SK-N-SH (cell line): ENCODE measurements at regions not wholly inside any gene's neighbourhood (a gene's known extent, or its start where the extent isn't known, plus 50 kb on each side); places are given as distances from the start of the nearest gene placed in this dataset.

Source experiments
- CTCF ChIA-PET: fragments of 300-600, 350-600 bp; formaldehyde crosslinking; extraction: SDS; loops from one replicate; lab custom pipeline; 2021; lab: Yijun Ruan, JAX
- POLR2A ChIA-PET: fragments of 350-600 bp; sonication (Branson Sonifier 250); formaldehyde crosslinking; extraction: SDS; loops from one replicate; lab custom pipeline; 2020; ENCODE audit warnings: antibody characterized with exemption, inconsistent platforms; lab: Yijun Ruan, JAX
- DNase-seq: peaks from one replicate; pipeline ENCODE4 v3.0.0; 2012
- H2AFZ ChIP-seq: fragments of 200-600 bp; sonication (generic); 2 replicates; pipeline ENCODE4 v1.8.1; 2016; ENCODE audit warnings: antibody characterized with exemption, mild to moderate bottlenecking, low read depth
- H3F3A ChIP-seq: fragments of 200-600 bp; sonication (generic); replicated peaks from 2 replicates; pipeline ENCODE3; 2016; ENCODE audit warnings: antibody characterized with exemption, mild to moderate bottlenecking; ENCODE audit not compliant: insufficient read depth
- H3K27ac ChIP-seq, 2 experiments: fragments of 200-500 bp in 1 of 2; fragments of 200-600 bp in 1 of 2; sonication (Bioruptor generic) in 1 of 2; sonication (generic), shearing (Covaris generic) in 1 of 2; 2 replicates each; pipeline versions ENCODE4 v1.5.1 to v1.6.1; 2014 to 2016; ENCODE audit warnings: low read depth in 2 of 2, inconsistent platforms in 1 of 2, low read length in 1 of 2, mild to moderate bottlenecking in 1 of 2, mixed read lengths in 1 of 2
- H3K27me3 ChIP-seq: fragments of 200-600 bp; sonication (generic), shearing (Covaris generic); 2 replicates; pipeline ENCODE4 v1.6.1; 2016; ENCODE audit warnings: mixed run types; ENCODE audit not compliant: insufficient read depth
- H3K36me3 ChIP-seq, 2 experiments: fragments of 200-500 bp in 1 of 2; fragments of 200-600 bp in 1 of 2; sonication (Bioruptor generic) in 1 of 2; sonication (generic) in 1 of 2; replicated peaks in 1 of 2; 2 replicates each; pipeline versions ENCODE3 to v1.5.1; 2014 to 2016; ENCODE audit warnings: low read length in 1 of 2, mild to moderate bottlenecking in 1 of 2; ENCODE audit not compliant: insufficient read depth in 2 of 2, control insufficient read depth in 1 of 2
- H3K4me1 ChIP-seq, 2 experiments: fragments of 200-500 bp in 1 of 2; fragments of 200-600 bp in 1 of 2; sonication (Bioruptor generic) in 1 of 2; sonication (generic), shearing (Covaris generic) in 1 of 2; 2 replicates each; pipeline versions ENCODE4 v1.5.1 to v1.6.1; 2014 to 2016; ENCODE audit warnings: low read depth in 1 of 2, low read length in 1 of 2, mixed run types in 1 of 2; ENCODE audit not compliant: insufficient read depth in 2 of 2, control insufficient read depth in 1 of 2
- H3K4me2 ChIP-seq: fragments of 200-600 bp; sonication (generic), shearing (Covaris generic); 2 replicates; pipeline ENCODE4 v1.6.1; 2017; ENCODE audit warnings: mixed run types
- H3K4me3 ChIP-seq, 2 experiments: fragments of 200-500 bp in 1 of 2; fragments of 200-600 bp in 1 of 2; sonication (Bioruptor generic) in 1 of 2; sonication (generic), shearing (Covaris generic) in 1 of 2; 2 replicates each; pipeline versions ENCODE4 v1.5.1 to v1.8.1; 2014 to 2016; ENCODE audit warnings: low read depth in 2 of 2, inconsistent platforms in 1 of 2, low read length in 1 of 2, mild to moderate bottlenecking in 1 of 2, mixed read lengths in 1 of 2, moderate library complexity in 1 of 2
- H3K79me2 ChIP-seq: fragments of 200-600 bp; sonication (generic); 2 replicates; pipeline ENCODE4 v1.8.1; 2017; ENCODE audit warnings: mild to moderate bottlenecking; ENCODE audit not compliant: insufficient read depth
- H3K9ac ChIP-seq: fragments of 200-600 bp; sonication (generic); 2 replicates; pipeline ENCODE4 v1.6.1; 2017; ENCODE audit warnings: mixed run types
- H3K9me2 ChIP-seq: fragments of 200-600 bp; sonication (generic); 2 replicates; pipeline ENCODE4 v1.6.1; 2017; ENCODE audit warnings: mixed run types
- H3K9me3 ChIP-seq: fragments of 200-600 bp; sonication (generic); 2 replicates; pipeline ENCODE4 v1.6.1; 2017; ENCODE audit warnings: mixed run types, mild to moderate bottlenecking, moderate library complexity
- H4K20me1 ChIP-seq: fragments of 200-600 bp; sonication (generic); 2 replicates; pipeline ENCODE4 v1.6.1; 2017; ENCODE audit warnings: mild to moderate bottlenecking, mixed run types; ENCODE audit not compliant: insufficient read depth
- FOSL2 ChIP-seq: IDR thresholded peaks from 2 replicates; pipeline ENCODE4 v1.4.0; 2012; ENCODE audit warnings: low read depth, mild to moderate bottlenecking, moderate library complexity, borderline replicate concordance
- FOXJ3 ChIP-seq: sonication (generic); formaldehyde crosslinking; IDR thresholded peaks from 2 replicates; pipeline ENCODE4 v1.5.1; 2020; ENCODE audit warnings: mild to moderate bottlenecking, missing genetic modification reagents
- GABPA ChIP-seq: IDR thresholded peaks from 2 replicates; pipeline ENCODE4 v1.4.0; 2012; ENCODE audit warnings: low read depth, mild to moderate bottlenecking
- IRF3 ChIP-seq: fragments of 150-350 bp; IDR thresholded peaks from 2 replicates; pipeline ENCODE4 v1.6.1; 2016; ENCODE audit warnings: mild to moderate bottlenecking, low read depth, low read length
- JUND ChIP-seq: IDR thresholded peaks from 2 replicates; pipeline ENCODE4 v1.4.0; 2012
- MAX ChIP-seq: IDR thresholded peaks from 2 replicates; pipeline ENCODE4 v1.4.0; 2012; ENCODE audit warnings: low read depth
- MXI1 ChIP-seq: IDR thresholded peaks from 2 replicates; pipeline ENCODE4 v1.6.1; 2012; ENCODE audit warnings: mild to moderate bottlenecking, low read depth, low read length, improper control_type of control experiment
- NFIC ChIP-seq: IDR thresholded peaks from 2 replicates; pipeline ENCODE4 v1.4.0; 2012; ENCODE audit warnings: borderline replicate concordance
- POLR2AphosphoS5 ChIP-seq: IDR thresholded peaks from 2 replicates; pipeline ENCODE4 v1.6.1; 2012; ENCODE audit warnings: low read depth, low read length
- RFX5 ChIP-seq: IDR thresholded peaks from 2 replicates; pipeline ENCODE4 v1.6.1; 2012; ENCODE audit warnings: mild to moderate bottlenecking, improper control_type of control experiment, low read length
- RXRA ChIP-seq: IDR thresholded peaks from 2 replicates; pipeline ENCODE4 v1.4.0; 2012; ENCODE audit warnings: low read depth, mild to moderate bottlenecking, borderline replicate concordance
- SIN3A ChIP-seq: IDR thresholded peaks from 2 replicates; pipeline ENCODE4 v1.6.1; 2012; ENCODE audit warnings: low read depth, mild to moderate bottlenecking, low read length, moderate library complexity, borderline replicate concordance
- YY1 ChIP-seq: IDR thresholded peaks from 2 replicates; pipeline ENCODE4 v1.4.0; 2012; ENCODE audit warnings: low read depth, mild to moderate bottlenecking
- WGBS: methylation state at CpG from one replicate; pipeline ENCODE4 v1.1.6; 2017; ENCODE audit warnings: low lambda C conversion rate; 5-methylcytosine and 5-hydroxymethylcytosine counted together
- TF ChIP-seq, protein P1 (sequence below): IDR thresholded peaks from 2 replicates; pipeline ENCODE4 v1.6.1; 2012; ENCODE audit warnings: mild to moderate bottlenecking, low read depth, low read length, moderate library complexity
- TF ChIP-seq, protein P2 (sequence below): IDR thresholded peaks from 2 replicates; pipeline ENCODE4 v1.4.0; 2012; ENCODE audit warnings: low read depth, borderline replicate concordance

DNA sequence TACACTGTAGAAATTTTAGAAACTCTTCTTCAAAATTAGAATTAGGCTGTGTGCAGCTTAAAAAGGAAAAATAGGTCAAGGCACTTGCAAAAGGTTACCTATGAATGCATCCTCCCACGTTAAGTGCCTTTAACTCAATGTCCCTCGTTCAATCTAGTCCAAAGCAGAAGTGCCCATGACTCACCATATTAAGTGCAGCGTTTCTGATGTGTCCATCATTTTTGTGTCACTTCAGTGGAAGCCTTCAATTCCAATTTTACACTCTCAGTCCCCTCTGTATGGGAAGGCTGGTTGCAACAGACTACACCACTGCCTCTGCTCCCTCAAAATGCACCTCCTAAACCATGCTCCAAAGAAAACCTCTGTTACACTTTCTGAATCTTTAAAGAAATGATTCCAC is 53.4 kb downstream of the FOXB1 start:
- H3K9me3 ChIP-seq, result no peaks in the 10 kb centered on the region
- H2AFZ ChIP-seq, result no peak overlapping the region
- H3K4me3 ChIP-seq, result no peak overlapping the region
- no peaks in the 10 kb centered on the region for H3F3A ChIP-seq
- ChIA-PET POLR2A (no interaction called here), CTCF (no interaction called here)
- H3K27ac ChIP-seq, result no peak overlapping the region
- no peak overlapping the region for H3K9ac ChIP-seq
- 4% methylated on average over 3 of the region's 3 CpGs for WGBS
- DNase-seq, result no peak
- no peaks in the 10 kb centered on the region for H3K27me3 ChIP-seq
- H3K9me2 ChIP-seq, result no peaks in the 10 kb centered on the region
- TF ChIP-seq YY1 (no peak), POLR2AphosphoS5 (no peak), JUND (no peak), FOXJ3 (CRISPR knock-in tag) (no peak), IRF3 (no peak), GABPA (no peak), RXRA (no peak), FOSL2 (no peak), NFIC (no peak)
- TF ChIP-seq, protein P1, sequence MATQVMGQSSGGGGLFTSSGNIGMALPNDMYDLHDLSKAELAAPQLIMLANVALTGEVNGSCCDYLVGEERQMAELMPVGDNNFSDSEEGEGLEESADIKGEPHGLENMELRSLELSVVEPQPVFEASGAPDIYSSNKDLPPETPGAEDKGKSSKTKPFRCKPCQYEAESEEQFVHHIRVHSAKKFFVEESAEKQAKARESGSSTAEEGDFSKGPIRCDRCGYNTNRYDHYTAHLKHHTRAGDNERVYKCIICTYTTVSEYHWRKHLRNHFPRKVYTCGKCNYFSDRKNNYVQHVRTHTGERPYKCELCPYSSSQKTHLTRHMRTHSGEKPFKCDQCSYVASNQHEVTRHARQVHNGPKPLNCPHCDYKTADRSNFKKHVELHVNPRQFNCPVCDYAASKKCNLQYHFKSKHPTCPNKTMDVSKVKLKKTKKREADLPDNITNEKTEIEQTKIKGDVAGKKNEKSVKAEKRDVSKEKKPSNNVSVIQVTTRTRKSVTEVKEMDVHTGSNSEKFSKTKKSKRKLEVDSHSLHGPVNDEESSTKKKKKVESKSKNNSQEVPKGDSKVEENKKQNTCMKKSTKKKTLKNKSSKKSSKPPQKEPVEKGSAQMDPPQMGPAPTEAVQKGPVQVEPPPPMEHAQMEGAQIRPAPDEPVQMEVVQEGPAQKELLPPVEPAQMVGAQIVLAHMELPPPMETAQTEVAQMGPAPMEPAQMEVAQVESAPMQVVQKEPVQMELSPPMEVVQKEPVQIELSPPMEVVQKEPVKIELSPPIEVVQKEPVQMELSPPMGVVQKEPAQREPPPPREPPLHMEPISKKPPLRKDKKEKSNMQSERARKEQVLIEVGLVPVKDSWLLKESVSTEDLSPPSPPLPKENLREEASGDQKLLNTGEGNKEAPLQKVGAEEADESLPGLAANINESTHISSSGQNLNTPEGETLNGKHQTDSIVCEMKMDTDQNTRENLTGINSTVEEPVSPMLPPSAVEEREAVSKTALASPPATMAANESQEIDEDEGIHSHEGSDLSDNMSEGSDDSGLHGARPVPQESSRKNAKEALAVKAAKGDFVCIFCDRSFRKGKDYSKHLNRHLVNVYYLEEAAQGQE, result no peak
- no peaks in the 10 kb centered on the region for H3K79me2 ChIP-seq
- H3K4me1 ChIP-seq, result no peaks in the 10 kb centered on the region
- H4K20me1 ChIP-seq, result no peaks in the 10 kb centered on the region
- H3K4me2 ChIP-seq, result no peak overlapping the region
- H3K36me3 ChIP-seq, result no peaks in the 10 kb centered on the region

DNA sequence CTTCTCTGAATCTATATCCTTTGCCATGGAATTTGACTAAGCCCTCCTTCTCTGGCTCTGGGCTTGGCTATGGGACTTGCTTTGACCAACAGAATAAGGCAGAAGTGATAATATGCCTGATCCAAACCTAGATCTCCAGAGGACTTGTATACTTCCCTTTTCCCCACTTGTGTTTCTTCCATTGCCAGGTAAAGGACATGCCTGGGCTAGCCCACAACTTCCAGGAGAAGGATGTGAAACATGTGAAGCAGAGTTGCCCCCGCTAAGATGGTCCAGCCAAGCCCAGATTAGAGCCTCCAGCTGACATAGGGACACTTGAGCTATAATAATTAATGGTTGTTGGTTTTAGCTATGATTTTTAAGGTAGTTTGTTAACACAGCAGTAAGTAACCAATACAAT is 55.1 kb downstream of the FOXB1 start:
- no peak overlapping the region for H3K9ac ChIP-seq
- no peaks in the 10 kb centered on the region for H3K9me3 ChIP-seq
- H2AFZ ChIP-seq, result no peak overlapping the region
- H4K20me1 ChIP-seq, result no peaks in the 10 kb centered on the region
- no peak overlapping the region for H3K4me2 ChIP-seq
- H3K9me2 ChIP-seq, result no peaks in the 10 kb centered on the region
- ChIA-PET POLR2A (no interaction called here), CTCF (interaction anchor here (0.7 to 1.0 kb wide), 2 partner anchors 10 to 287 kb away, joined by 3 read pairs; no protein-coding TSS in a partner anchor)
- H3F3A ChIP-seq, result no peaks in the 10 kb centered on the region
- no peaks in the 10 kb centered on the region for H3K36me3 ChIP-seq
- no peak for DNase-seq
- H3K27ac ChIP-seq, result no peak overlapping the region
- TF ChIP-seq SIN3A, result no peak
- TF ChIP-seq, protein P2, sequence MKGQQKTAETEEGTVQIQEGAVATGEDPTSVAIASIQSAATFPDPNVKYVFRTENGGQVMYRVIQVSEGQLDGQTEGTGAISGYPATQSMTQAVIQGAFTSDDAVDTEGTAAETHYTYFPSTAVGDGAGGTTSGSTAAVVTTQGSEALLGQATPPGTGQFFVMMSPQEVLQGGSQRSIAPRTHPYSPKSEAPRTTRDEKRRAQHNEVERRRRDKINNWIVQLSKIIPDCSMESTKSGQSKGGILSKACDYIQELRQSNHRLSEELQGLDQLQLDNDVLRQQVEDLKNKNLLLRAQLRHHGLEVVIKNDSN, result no peak
- TF ChIP-seq YY1, result no peak
- no peak for TF ChIP-seq RFX5
- no peak for TF ChIP-seq GABPA
- TF ChIP-seq RXRA, result no peak
- no peak for TF ChIP-seq MAX
- TF ChIP-seq MXI1, result no peak
- H3K4me1 ChIP-seq, result no peaks in the 10 kb centered on the region
- no peaks in the 10 kb centered on the region for H3K79me2 ChIP-seq
- WGBS, result 0% methylated on average over 1 of the region's 1 CpG
- H3K27me3 ChIP-seq, result no peaks in the 10 kb centered on the region
- H3K4me3 ChIP-seq, result no peak overlapping the region
